ENCODE measurements at regions not wholly inside any gene's neighbourhood (a gene's known extent, or its start where the extent isn't known, plus 50 kb on each side); places are given as distances from the start of the nearest gene placed in this dataset.

GRCh38 chr6:54048782-54049181 is 62.5 kb upstream of the MLIP start:
- no peak overlapping the region for H3K27ac ChIP-seq
- TF ChIP-seq, protein P1, sequence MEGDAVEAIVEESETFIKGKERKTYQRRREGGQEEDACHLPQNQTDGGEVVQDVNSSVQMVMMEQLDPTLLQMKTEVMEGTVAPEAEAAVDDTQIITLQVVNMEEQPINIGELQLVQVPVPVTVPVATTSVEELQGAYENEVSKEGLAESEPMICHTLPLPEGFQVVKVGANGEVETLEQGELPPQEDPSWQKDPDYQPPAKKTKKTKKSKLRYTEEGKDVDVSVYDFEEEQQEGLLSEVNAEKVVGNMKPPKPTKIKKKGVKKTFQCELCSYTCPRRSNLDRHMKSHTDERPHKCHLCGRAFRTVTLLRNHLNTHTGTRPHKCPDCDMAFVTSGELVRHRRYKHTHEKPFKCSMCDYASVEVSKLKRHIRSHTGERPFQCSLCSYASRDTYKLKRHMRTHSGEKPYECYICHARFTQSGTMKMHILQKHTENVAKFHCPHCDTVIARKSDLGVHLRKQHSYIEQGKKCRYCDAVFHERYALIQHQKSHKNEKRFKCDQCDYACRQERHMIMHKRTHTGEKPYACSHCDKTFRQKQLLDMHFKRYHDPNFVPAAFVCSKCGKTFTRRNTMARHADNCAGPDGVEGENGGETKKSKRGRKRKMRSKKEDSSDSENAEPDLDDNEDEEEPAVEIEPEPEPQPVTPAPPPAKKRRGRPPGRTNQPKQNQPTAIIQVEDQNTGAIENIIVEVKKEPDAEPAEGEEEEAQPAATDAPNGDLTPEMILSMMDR (IDR thresholded peaks at IDR 0.05; ENCODE audit: low read depth, low read length): no peak
- no peaks in the 10 kb centered on the region for H3K36me3 ChIP-seq
- H3K4me3 ChIP-seq (ENCODE audit: low read depth, low read length): no peak overlapping the region
- H3K27me3 ChIP-seq (ENCODE audit: insufficient read depth, low read depth, severe bottlenecking): peaks cover 10% of the 10 kb centered on the region
- DNase-seq: no peak
- no peaks in the 10 kb centered on the region for H3K9me3 ChIP-seq (ENCODE audit: severe bottlenecking)

GRCh38 chr6:54050750-54051149 is 60.5 kb upstream of the MLIP start:
- Histone ChIP-seq H3K27ac (no peak overlapping the region), H3K4me3 (ENCODE audit: low read depth, low read length) (no peak overlapping the region), H3K27me3 (ENCODE audit: insufficient read depth, low read depth, severe bottlenecking) (peaks cover 4% of the 10 kb centered on the region), H3K36me3 (no peaks in the 10 kb centered on the region), H3K9me3 (ENCODE audit: severe bottlenecking) (no peaks in the 10 kb centered on the region)
- TF ChIP-seq, protein P1 (IDR thresholded peaks at IDR 0.05; ENCODE audit: low read depth, low read length): no peak
- DNase-seq: no peak

- DNase-seq: no peak
- H3K27me3 ChIP-seq (ENCODE audit: insufficient read depth, low read depth, severe bottlenecking): peaks cover 21% of the 10 kb centered on the region
- no peaks in the 10 kb centered on the region for H3K36me3 ChIP-seq
- no peaks in the 10 kb centered on the region for H3K9me3 ChIP-seq (ENCODE audit: severe bottlenecking)
- TF ChIP-seq, protein P1 (IDR thresholded peaks at IDR 0.05; ENCODE audit: low read depth, low read length): no peak
- no peak overlapping the region for H3K4me3 ChIP-seq (ENCODE audit: low read depth, low read length)
- H3K27ac ChIP-seq: no peak overlapping the region
Measured at GRCh38 chr6:54053881-54054391, 57.3 kb upstream of the MLIP start.

- DNase-seq: no peak
- no peak overlapping the region for H3K4me3 ChIP-seq (ENCODE audit: low read depth, low read length)
- no peaks in the 10 kb centered on the region for H3K36me3 ChIP-seq
- peaks cover 34% of the 10 kb centered on the region for H3K27me3 ChIP-seq (ENCODE audit: insufficient read depth, low read depth, severe bottlenecking)
- no peak overlapping the region for H3K27ac ChIP-seq
- TF ChIP-seq, protein P1 (IDR thresholded peaks at IDR 0.05; ENCODE audit: low read depth, low read length): no peak
- no peaks in the 10 kb centered on the region for H3K9me3 ChIP-seq (ENCODE audit: severe bottlenecking)
Measured at GRCh38 chr6:54056105-54056504, 55.1 kb upstream of the MLIP start.

GRCh38 chr6:54057058-54057457 is 54.2 kb upstream of the MLIP start:
- Histone ChIP-seq H3K36me3 (no peaks in the 10 kb centered on the region), H3K9me3 (ENCODE audit: severe bottlenecking) (no peaks in the 10 kb centered on the region), H3K27ac (no peak overlapping the region), H3K27me3 (ENCODE audit: insufficient read depth, low read depth, severe bottlenecking) (peaks cover 38% of the 10 kb centered on the region), H3K4me3 (ENCODE audit: low read depth, low read length) (no peak overlapping the region)
- TF ChIP-seq, protein P1 (IDR thresholded peaks at IDR 0.05; ENCODE audit: low read depth, low read length): no peak
- no peak for DNase-seq

DNA sequence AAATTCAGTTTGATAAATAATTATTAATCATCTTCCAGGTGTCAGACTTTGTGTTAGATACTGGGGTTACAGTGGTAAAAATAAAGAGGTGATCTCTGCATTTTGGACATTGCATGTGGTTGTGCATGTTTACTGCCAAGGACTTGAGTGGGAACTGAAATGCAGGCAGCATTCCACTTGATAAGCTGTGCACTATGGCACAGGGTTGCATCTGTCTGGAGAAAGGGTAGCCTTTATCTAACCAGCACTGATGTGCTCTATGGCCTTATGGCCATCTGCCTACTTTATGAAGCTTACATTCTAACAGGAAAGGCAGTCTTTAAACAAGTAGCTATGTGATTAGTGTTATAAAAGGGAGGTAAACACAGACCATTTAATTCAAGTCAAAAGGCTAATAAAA is 53.0 kb upstream of the MLIP start:
- Histone ChIP-seq H3K4me3 (ENCODE audit: low read depth, low read length) (no peak overlapping the region), H3K27me3 (ENCODE audit: insufficient read depth, low read depth, severe bottlenecking) (peaks cover 40% of the 10 kb centered on the region), H3K9me3 (ENCODE audit: severe bottlenecking) (no peaks in the 10 kb centered on the region), H3K36me3 (no peaks in the 10 kb centered on the region), H3K27ac (no peak overlapping the region)
- TF ChIP-seq, protein P1 (IDR thresholded peaks at IDR 0.05; ENCODE audit: low read depth, low read length): no peak
- no peak for DNase-seq
